SK-N-SH (cell line): ENCODE measurements at regions not wholly inside any gene's neighbourhood (a gene's known extent, or its start where the extent isn't known, plus 50 kb on each side); places are given as distances from the start of the nearest gene placed in this dataset.

ENCODE experiments used
- CTCF ChIA-PET: fragments of 300-600, 350-600 bp; formaldehyde crosslinking; extraction: SDS; loops from one replicate; lab custom pipeline; 2021; lab: Yijun Ruan, JAX
- POLR2A ChIA-PET: fragments of 350-600 bp; sonication (Branson Sonifier 250); formaldehyde crosslinking; extraction: SDS; loops from one replicate; lab custom pipeline; 2020; ENCODE audit warnings: antibody characterized with exemption, inconsistent platforms; lab: Yijun Ruan, JAX
- DNase-seq: peaks from one replicate; pipeline ENCODE4 v3.0.0; 2012
- H2AFZ ChIP-seq: fragments of 200-600 bp; sonication (generic); 2 replicates; pipeline ENCODE4 v1.8.1; 2016; ENCODE audit warnings: antibody characterized with exemption, mild to moderate bottlenecking, low read depth
- H3F3A ChIP-seq: fragments of 200-600 bp; sonication (generic); replicated peaks from 2 replicates; pipeline ENCODE3; 2016; ENCODE audit warnings: antibody characterized with exemption, mild to moderate bottlenecking; ENCODE audit not compliant: insufficient read depth
- H3K27ac ChIP-seq, 2 experiments: fragments of 200-500 bp in 1 of 2; fragments of 200-600 bp in 1 of 2; sonication (Bioruptor generic) in 1 of 2; sonication (generic), shearing (Covaris generic) in 1 of 2; 2 replicates each; pipeline versions ENCODE4 v1.5.1 to v1.6.1; 2014 to 2016; ENCODE audit warnings: low read depth in 2 of 2, inconsistent platforms in 1 of 2, low read length in 1 of 2, mild to moderate bottlenecking in 1 of 2, mixed read lengths in 1 of 2
- H3K27me3 ChIP-seq: fragments of 200-600 bp; sonication (generic), shearing (Covaris generic); 2 replicates; pipeline ENCODE4 v1.6.1; 2016; ENCODE audit warnings: mixed run types; ENCODE audit not compliant: insufficient read depth
- H3K36me3 ChIP-seq, 2 experiments: fragments of 200-500 bp in 1 of 2; fragments of 200-600 bp in 1 of 2; sonication (Bioruptor generic) in 1 of 2; sonication (generic) in 1 of 2; replicated peaks in 1 of 2; 2 replicates each; pipeline versions ENCODE3 to v1.5.1; 2014 to 2016; ENCODE audit warnings: low read length in 1 of 2, mild to moderate bottlenecking in 1 of 2; ENCODE audit not compliant: insufficient read depth in 2 of 2, control insufficient read depth in 1 of 2
- H3K4me1 ChIP-seq, 2 experiments: fragments of 200-500 bp in 1 of 2; fragments of 200-600 bp in 1 of 2; sonication (Bioruptor generic) in 1 of 2; sonication (generic), shearing (Covaris generic) in 1 of 2; 2 replicates each; pipeline versions ENCODE4 v1.5.1 to v1.6.1; 2014 to 2016; ENCODE audit warnings: low read depth in 1 of 2, low read length in 1 of 2, mixed run types in 1 of 2; ENCODE audit not compliant: insufficient read depth in 2 of 2, control insufficient read depth in 1 of 2
- H3K4me2 ChIP-seq: fragments of 200-600 bp; sonication (generic), shearing (Covaris generic); 2 replicates; pipeline ENCODE4 v1.6.1; 2017; ENCODE audit warnings: mixed run types
- H3K4me3 ChIP-seq, 2 experiments: fragments of 200-500 bp in 1 of 2; fragments of 200-600 bp in 1 of 2; sonication (Bioruptor generic) in 1 of 2; sonication (generic), shearing (Covaris generic) in 1 of 2; 2 replicates each; pipeline versions ENCODE4 v1.5.1 to v1.8.1; 2014 to 2016; ENCODE audit warnings: low read depth in 2 of 2, inconsistent platforms in 1 of 2, low read length in 1 of 2, mild to moderate bottlenecking in 1 of 2, mixed read lengths in 1 of 2, moderate library complexity in 1 of 2
- H3K79me2 ChIP-seq: fragments of 200-600 bp; sonication (generic); 2 replicates; pipeline ENCODE4 v1.8.1; 2017; ENCODE audit warnings: mild to moderate bottlenecking; ENCODE audit not compliant: insufficient read depth
- H3K9ac ChIP-seq: fragments of 200-600 bp; sonication (generic); 2 replicates; pipeline ENCODE4 v1.6.1; 2017; ENCODE audit warnings: mixed run types
- H3K9me2 ChIP-seq: fragments of 200-600 bp; sonication (generic); 2 replicates; pipeline ENCODE4 v1.6.1; 2017; ENCODE audit warnings: mixed run types
- H3K9me3 ChIP-seq: fragments of 200-600 bp; sonication (generic); 2 replicates; pipeline ENCODE4 v1.6.1; 2017; ENCODE audit warnings: mixed run types, mild to moderate bottlenecking, moderate library complexity
- H4K20me1 ChIP-seq: fragments of 200-600 bp; sonication (generic); 2 replicates; pipeline ENCODE4 v1.6.1; 2017; ENCODE audit warnings: mild to moderate bottlenecking, mixed run types; ENCODE audit not compliant: insufficient read depth
- EP300 ChIP-seq, 2 experiments: IDR thresholded peaks; 2 replicates each; pipeline versions ENCODE4 v1.4.0 to v1.6.1; 2012; ENCODE audit warnings: borderline replicate concordance in 1 of 2, low read depth in 1 of 2, low read length in 1 of 2
- FOSL2 ChIP-seq: IDR thresholded peaks from 2 replicates; pipeline ENCODE4 v1.4.0; 2012; ENCODE audit warnings: low read depth, mild to moderate bottlenecking, moderate library complexity, borderline replicate concordance
- FOXJ3 ChIP-seq: sonication (generic); formaldehyde crosslinking; IDR thresholded peaks from 2 replicates; pipeline ENCODE4 v1.5.1; 2020; ENCODE audit warnings: mild to moderate bottlenecking, missing genetic modification reagents
- GABPA ChIP-seq: IDR thresholded peaks from 2 replicates; pipeline ENCODE4 v1.4.0; 2012; ENCODE audit warnings: low read depth, mild to moderate bottlenecking
- JUND ChIP-seq: IDR thresholded peaks from 2 replicates; pipeline ENCODE4 v1.4.0; 2012
- MEF2A ChIP-seq: IDR thresholded peaks from 2 replicates; pipeline ENCODE4 v1.4.0; 2012; ENCODE audit warnings: low read depth, borderline replicate concordance
- MXI1 ChIP-seq: IDR thresholded peaks from 2 replicates; pipeline ENCODE4 v1.6.1; 2012; ENCODE audit warnings: mild to moderate bottlenecking, low read depth, low read length, improper control_type of control experiment
- NFIC ChIP-seq: IDR thresholded peaks from 2 replicates; pipeline ENCODE4 v1.4.0; 2012; ENCODE audit warnings: borderline replicate concordance
- RXRA ChIP-seq: IDR thresholded peaks from 2 replicates; pipeline ENCODE4 v1.4.0; 2012; ENCODE audit warnings: low read depth, mild to moderate bottlenecking, borderline replicate concordance
- TCF12 ChIP-seq: IDR thresholded peaks from 2 replicates; pipeline ENCODE4 v1.4.0; 2012
- TEAD4 ChIP-seq: IDR thresholded peaks from 2 replicates; pipeline ENCODE4 v1.4.0; 2012; ENCODE audit warnings: mild to moderate bottlenecking, borderline replicate concordance; ENCODE audit not compliant: insufficient read depth
- USF1 ChIP-seq: IDR thresholded peaks from 2 replicates; pipeline ENCODE4 v1.4.0; 2012; ENCODE audit warnings: low read depth, borderline replicate concordance
- WGBS: methylation state at CpG from one replicate; pipeline ENCODE4 v1.1.6; 2017; ENCODE audit warnings: low lambda C conversion rate; 5-methylcytosine and 5-hydroxymethylcytosine counted together
- TF ChIP-seq, protein P1 (sequence below): IDR thresholded peaks from 2 replicates; pipeline ENCODE4 v1.6.1; 2012; ENCODE audit warnings: mild to moderate bottlenecking, low read depth, low read length, moderate library complexity
- TF ChIP-seq, protein P2 (sequence below): IDR thresholded peaks from 2 replicates; pipeline ENCODE4; 2012

DNA sequence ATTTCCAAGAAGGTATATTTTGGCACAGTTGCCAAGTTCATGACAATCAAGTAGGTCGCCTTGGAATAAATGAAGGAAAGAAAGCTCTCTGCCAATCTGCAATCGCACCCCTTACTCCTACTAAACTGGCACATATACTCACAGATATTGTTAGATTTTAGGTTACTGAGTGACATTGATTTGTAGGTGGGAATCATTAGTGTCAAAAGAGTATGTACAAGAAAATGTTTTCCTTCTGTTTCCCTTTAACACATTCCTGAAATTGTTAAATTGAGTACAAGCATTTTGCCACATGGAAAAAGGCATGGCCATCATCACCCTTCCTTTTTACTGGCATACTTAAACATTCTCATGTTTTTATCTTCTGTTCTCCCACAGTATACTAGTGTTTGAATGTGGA lies 2868.3 kb upstream of the PCDH20 start:
- CTCF ChIA-PET: interaction anchor here (1.0 kb wide), 1 partner anchor 13 kb away, joined by 3 read pairs; no protein-coding TSS in a partner anchor
- Histone ChIP-seq H3K27me3 (no peaks in the 10 kb centered on the region), H3K9me3 (0 out of 2 replicates have a peak, but pooled peaks cover 4% of the 10 kb centered on the region), H3K27ac (no peak overlapping the region), H4K20me1 (no peaks in the 10 kb centered on the region), H3K79me2 (no peaks in the 10 kb centered on the region), H3K4me2 (no peak overlapping the region), H3K9me2 (no peaks in the 10 kb centered on the region), H2AFZ (no peak overlapping the region), H3F3A (peaks cover 1% of the 10 kb centered on the region), H3K4me3 (no peak overlapping the region), H3K36me3 (no peaks in the 10 kb centered on the region), H3K9ac (no peak overlapping the region), H3K4me1 (no peaks in the 10 kb centered on the region)
- TF ChIP-seq, protein P1, sequence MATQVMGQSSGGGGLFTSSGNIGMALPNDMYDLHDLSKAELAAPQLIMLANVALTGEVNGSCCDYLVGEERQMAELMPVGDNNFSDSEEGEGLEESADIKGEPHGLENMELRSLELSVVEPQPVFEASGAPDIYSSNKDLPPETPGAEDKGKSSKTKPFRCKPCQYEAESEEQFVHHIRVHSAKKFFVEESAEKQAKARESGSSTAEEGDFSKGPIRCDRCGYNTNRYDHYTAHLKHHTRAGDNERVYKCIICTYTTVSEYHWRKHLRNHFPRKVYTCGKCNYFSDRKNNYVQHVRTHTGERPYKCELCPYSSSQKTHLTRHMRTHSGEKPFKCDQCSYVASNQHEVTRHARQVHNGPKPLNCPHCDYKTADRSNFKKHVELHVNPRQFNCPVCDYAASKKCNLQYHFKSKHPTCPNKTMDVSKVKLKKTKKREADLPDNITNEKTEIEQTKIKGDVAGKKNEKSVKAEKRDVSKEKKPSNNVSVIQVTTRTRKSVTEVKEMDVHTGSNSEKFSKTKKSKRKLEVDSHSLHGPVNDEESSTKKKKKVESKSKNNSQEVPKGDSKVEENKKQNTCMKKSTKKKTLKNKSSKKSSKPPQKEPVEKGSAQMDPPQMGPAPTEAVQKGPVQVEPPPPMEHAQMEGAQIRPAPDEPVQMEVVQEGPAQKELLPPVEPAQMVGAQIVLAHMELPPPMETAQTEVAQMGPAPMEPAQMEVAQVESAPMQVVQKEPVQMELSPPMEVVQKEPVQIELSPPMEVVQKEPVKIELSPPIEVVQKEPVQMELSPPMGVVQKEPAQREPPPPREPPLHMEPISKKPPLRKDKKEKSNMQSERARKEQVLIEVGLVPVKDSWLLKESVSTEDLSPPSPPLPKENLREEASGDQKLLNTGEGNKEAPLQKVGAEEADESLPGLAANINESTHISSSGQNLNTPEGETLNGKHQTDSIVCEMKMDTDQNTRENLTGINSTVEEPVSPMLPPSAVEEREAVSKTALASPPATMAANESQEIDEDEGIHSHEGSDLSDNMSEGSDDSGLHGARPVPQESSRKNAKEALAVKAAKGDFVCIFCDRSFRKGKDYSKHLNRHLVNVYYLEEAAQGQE: no peak
- POLR2A ChIA-PET: no interaction called here
- WGBS: 96% methylated on average over 2 of the region's 2 CpGs
- no peak for DNase-seq

- Histone ChIP-seq H3K27me3 (no peaks in the 10 kb centered on the region), H3K9me2 (no peaks in the 10 kb centered on the region), H3K4me3 (no peak overlapping the region), H3K36me3 (no peaks in the 10 kb centered on the region), H3F3A (peaks cover 15% of the 10 kb centered on the region), H4K20me1 (no peaks in the 10 kb centered on the region), H3K9ac (no peak overlapping the region), H3K4me2 (no peak overlapping the region), H2AFZ (peak overlapping the region; percentile 26; the same call in 1 of the 2 replicates), H3K4me1 (peaks cover 0 to 4% of the 10 kb centered on the region in 2 experiments; a peak in 2 of 4 replicates), H3K9me3 (peaks cover 4% of the 10 kb centered on the region; the same call in 1 of the 2 replicates), H3K27ac (peak overlapping the region in 1 of 2 experiments; percentile 65; a peak in 2 of 4 replicates), H3K79me2 (no peaks in the 10 kb centered on the region)
- DNase-seq: no peak
- 24% methylated on average over 5 of the region's 5 CpGs for WGBS
- ChIA-PET CTCF (no interaction called here), POLR2A (no interaction called here)
- TF ChIP-seq GABPA: no peak; the same call in 1 of the 2 replicates
- TF ChIP-seq MXI1: no peak
- no peak for TF ChIP-seq USF1
- peak in 1 of 2 experiments; percentile 73; a peak in 2 of 4 replicates for TF ChIP-seq EP300 (IDR thresholded peaks at IDR 0.05; ENCODE audit: borderline replicate concordance in 1 of 2, low read depth in 1 of 2, low read length in 1 of 2)
- TF ChIP-seq MEF2A: peak; percentile 58; the same call in 1 of the 2 replicates
- TF ChIP-seq RXRA: no peak
- TF ChIP-seq FOXJ3: no peak
- TF ChIP-seq NFIC: peak; percentile 47; the same call in 1 of the 2 replicates
- peak; percentile 86 for TF ChIP-seq JUND
- peak; percentile 89; the same call in 1 of the 2 replicates for TF ChIP-seq FOSL2
- TF ChIP-seq, protein P2, sequence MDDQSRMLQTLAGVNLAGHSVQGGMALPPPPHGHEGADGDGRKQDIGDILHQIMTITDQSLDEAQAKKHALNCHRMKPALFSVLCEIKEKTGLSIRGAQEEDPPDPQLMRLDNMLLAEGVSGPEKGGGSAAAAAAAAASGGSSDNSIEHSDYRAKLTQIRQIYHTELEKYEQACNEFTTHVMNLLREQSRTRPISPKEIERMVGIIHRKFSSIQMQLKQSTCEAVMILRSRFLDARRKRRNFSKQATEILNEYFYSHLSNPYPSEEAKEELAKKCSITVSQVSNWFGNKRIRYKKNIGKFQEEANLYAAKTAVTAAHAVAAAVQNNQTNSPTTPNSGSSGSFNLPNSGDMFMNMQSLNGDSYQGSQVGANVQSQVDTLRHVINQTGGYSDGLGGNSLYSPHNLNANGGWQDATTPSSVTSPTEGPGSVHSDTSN: peak; percentile 46
- TF ChIP-seq TEAD4: peak; percentile 65; the same call in 1 of the 2 replicates
- peak; percentile 75 for TF ChIP-seq TCF12
- TF ChIP-seq, all 33 proteins: peak for 8
Observed at GRCh38 chr13:64278493-64278892, 2862.8 kb upstream of the PCDH20 start.
